GM12878 (cell line): ENCODE measurements at regions not wholly inside any gene's neighbourhood (a gene's known extent, or its start where the extent isn't known, plus 50 kb on each side); places are given as distances from the start of the nearest gene placed in this dataset.

Experiments
- ATAC-seq: fragments of 200-7000 bp; cut with Tn5 transposase; 3 replicates; pipeline ENCODE4 v1.9.1; 2020; ENCODE audit warnings: mild to moderate bottlenecking, moderate library complexity
- BruUV-seq: library from RNA; stranded (reverse); fragments of 400-500 nt; replicated peaks from 2 replicates; lab custom pipeline; 2021; lab: Mats Ljungman, UMichigan
- CTCF ChIA-PET: fragments of 300-600 bp; sonication (Branson Sonifier 250); formaldehyde crosslinking; extraction: SDS; loops from one replicate; lab custom pipeline; 2021; ENCODE audit warnings: inconsistent platforms; lab: Yijun Ruan, JAX
- POLR2A ChIA-PET: fragments of 350-600 bp; formaldehyde crosslinking; extraction: SDS; loops from one replicate; lab custom pipeline; 2021; ENCODE audit warnings: inconsistent platforms; lab: Charles Lee
- RAD21 ChIA-PET: fragments of 300-600 bp; sonication (Branson Sonifier 250); formaldehyde crosslinking; loops from one replicate; lab custom pipeline; 2023; ENCODE audit warnings: antibody characterized with exemption; ENCODE audit not compliant: unreplicated experiment; lab: Charles Lee
- SMC1A ChIA-PET: fragments of 300-600 bp; sonication (Branson Sonifier 250); formaldehyde crosslinking; loops from one replicate; lab custom pipeline; 2023; ENCODE audit not compliant: unreplicated experiment, uncharacterized antibody; lab: Charles Lee
- DNase-seq: peaks from one replicate; pipeline ENCODE4 v3.0.0-alpha.2; 2011; ENCODE audit warnings: low read depth, low spot score
- FAIRE-seq: peaks from 3 replicates; lab custom pipeline; 2011; peaks lifted over from hg19 to GRCh38; lab: Jason Lieb, UNC
- H2AFZ ChIP-seq: 2 replicates; pipeline ENCODE4 v1.6.0; 2011; ENCODE audit warnings: low read depth, low read length, control low read depth; ENCODE audit not compliant: control insufficient read depth
- H3K27ac ChIP-seq: 2 replicates; pipeline ENCODE4 v1.5.1; 2011; ENCODE audit warnings: control low read depth; ENCODE audit not compliant: control insufficient read depth, insufficient read depth
- H3K27me3 ChIP-seq, 2 experiments: replicated peaks in 1 of 2; 2 replicates each; pipeline versions ENCODE4 v1.6.0 to v1.6.1; 2011; ENCODE audit warnings: low read length in 1 of 2; ENCODE audit not compliant: control insufficient read depth in 2 of 2, insufficient read depth in 2 of 2
- H3K36me3 ChIP-seq, 2 experiments: 2 replicates each; pipeline ENCODE4 v1.5.1; 2011; ENCODE audit warnings: low read length in 1 of 2; ENCODE audit not compliant: control insufficient read depth in 2 of 2, insufficient read depth in 2 of 2
- H3K4me1 ChIP-seq: 2 replicates; pipeline ENCODE4 v1.6.1; 2011; ENCODE audit warnings: mild to moderate bottlenecking, low read length, moderate library complexity, mixed read lengths; ENCODE audit not compliant: control insufficient read depth, insufficient read depth
- H3K4me2 ChIP-seq: 2 replicates; pipeline ENCODE4 v1.6.0; 2011; ENCODE audit warnings: control low read depth; ENCODE audit not compliant: control insufficient read depth, insufficient read depth
- H3K4me3 ChIP-seq: fragments of 200-600 bp; sonication (generic); 2 replicates; pipeline ENCODE4 v1.5.1; 2016
- H3K79me2 ChIP-seq: 2 replicates; pipeline ENCODE4 v1.6.0; 2011; ENCODE audit warnings: low read length; ENCODE audit not compliant: control insufficient read depth, insufficient read depth
- H3K9ac ChIP-seq: 2 replicates; pipeline ENCODE4 v1.8.0; 2011; ENCODE audit warnings: low read length, control low read depth, mixed read lengths; ENCODE audit not compliant: control insufficient read depth, insufficient read depth
- H3K9me3 ChIP-seq: replicated peaks from 3 replicates; pipeline ENCODE4 v1.5.1; 2011; ENCODE audit warnings: mild to moderate bottlenecking, low read length; ENCODE audit not compliant: control insufficient read depth, insufficient read depth
- H4K20me1 ChIP-seq: 2 replicates; pipeline ENCODE4 v1.6.0; 2011; ENCODE audit not compliant: control insufficient read depth, insufficient read depth
- BCL3 ChIP-seq: IDR thresholded peaks from 2 replicates; pipeline ENCODE4 v1.6.1; 2011; ENCODE audit warnings: borderline replicate concordance, low read depth, mild to moderate bottlenecking, moderate library complexity, low read length; ENCODE audit not compliant: insufficient read depth, poor library complexity, severe bottlenecking
- CEBPB ChIP-seq, 2 experiments: fragments of 150-350 bp in 1 of 2; IDR thresholded peaks; 2 replicates each; pipeline ENCODE4 v1.6.1; 2012 to 2014; ENCODE audit warnings: low read depth in 2 of 2, low read length in 2 of 2, borderline replicate concordance in 1 of 2, inconsistent platforms in 1 of 2
- CHD2 ChIP-seq: IDR thresholded peaks from 2 replicates; pipeline ENCODE4 v1.6.1; 2011; ENCODE audit warnings: low read depth, low read length, improper control_type of control experiment, borderline replicate concordance
- DPF2 ChIP-seq: fragments of 450-650 bp; IDR thresholded peaks from 2 replicates; pipeline ENCODE4 v1.6.1; 2017; ENCODE audit warnings: mild to moderate bottlenecking
- E2F8 ChIP-seq: fragments of 450-650 bp; IDR thresholded peaks from 2 replicates; pipeline ENCODE4 v1.6.1; 2018; ENCODE audit warnings: mild to moderate bottlenecking, low read depth, moderate library complexity; ENCODE audit not compliant: partially characterized antibody
- ETV6 ChIP-seq, 2 experiments: fragments of 450-650 bp in 1 of 2; IDR thresholded peaks in 1 of 2; conservative IDR thresholded peaks in 1 of 2; 2 replicates each; pipeline ENCODE4 v1.6.1; 2014; ENCODE audit warnings: antibody characterized with exemption in 1 of 2, borderline replicate concordance in 1 of 2, low read depth in 1 of 2, mild to moderate bottlenecking in 1 of 2, moderate library complexity in 1 of 2
- GABPA ChIP-seq: IDR thresholded peaks from 2 replicates; pipeline ENCODE4 v1.6.1; 2014; ENCODE audit warnings: antibody characterized with exemption, low read depth, mild to moderate bottlenecking, inconsistent platforms
- HDAC6 ChIP-seq: fragments of 200-600 bp; sonication (generic); IDR thresholded peaks from one replicate; pipeline ENCODE4 v1.8.0; 2017; ENCODE audit warnings: antibody characterized with exemption; ENCODE audit not compliant: unreplicated experiment
- NR2C2 ChIP-seq: IDR thresholded peaks from 2 replicates; pipeline ENCODE4 v1.6.1; 2011; ENCODE audit warnings: borderline replicate concordance, low read depth; ENCODE audit not compliant: control insufficient read depth, insufficient read length
- NR2F1 ChIP-seq: fragments of 450-650 bp; conservative IDR thresholded peaks from 2 replicates; pipeline ENCODE4 v1.6.1; 2017; ENCODE audit warnings: mild to moderate bottlenecking
- PKNOX1 ChIP-seq: fragments of 450-650 bp; IDR thresholded peaks from 2 replicates; pipeline ENCODE4 v1.6.1; 2016; ENCODE audit warnings: mild to moderate bottlenecking
- POLR2A ChIP-seq: IDR thresholded peaks from 2 replicates; pipeline ENCODE4 v1.6.1; 2011; ENCODE audit warnings: low read depth, mild to moderate bottlenecking, low read length
- POLR2AphosphoS2 ChIP-seq: IDR thresholded peaks from 2 replicates; pipeline ENCODE4 v1.6.1; 2011; ENCODE audit warnings: low read depth, mild to moderate bottlenecking, low read length, improper control_type of control experiment, moderate library complexity
- SIX5 ChIP-seq: IDR thresholded peaks from 2 replicates; pipeline ENCODE4 v1.6.1; 2011; ENCODE audit warnings: mild to moderate bottlenecking, low read depth, low read length, moderate library complexity; ENCODE audit not compliant: severe bottlenecking
- SMAD5 ChIP-seq: IDR thresholded peaks from 2 replicates; pipeline ENCODE4 v1.6.1; 2016; ENCODE audit warnings: antibody characterized with exemption, low read depth
- USF2 ChIP-seq: IDR thresholded peaks from 2 replicates; pipeline ENCODE4 v1.6.1; 2011; ENCODE audit warnings: low read depth, low read length, improper control_type of control experiment, borderline replicate concordance
- ZNF217 ChIP-seq: fragments of 450-650 bp; IDR thresholded peaks from 2 replicates; pipeline ENCODE4 v1.6.1; 2017; ENCODE audit warnings: antibody characterized with exemption, mild to moderate bottlenecking
- WGBS: methylation state at CpG from one replicate; pipeline ENCODE4 v1.1.6; 2016; ENCODE audit warnings: low lambda C conversion rate; ENCODE audit not compliant: insufficient replicate concordance, insufficient coverage; ENCODE audit errors: missing lambda C conversion rate; 5-methylcytosine and 5-hydroxymethylcytosine counted together
- in situ Hi-C: fragments of 300-500 bp; cut with MboI; formaldehyde crosslinking; loops from 9 replicates; pipeline ENCODE4 v1.14.3; 2018; ENCODE audit warnings: mixed read lengths
- intact Hi-C: fragments of 100-400 bp; cut with micrococcal nuclease; formaldehyde crosslinking; loops from one replicate; pipeline ENCODE4 v1.14.2; 2022; ENCODE audit not compliant: unreplicated experiment

- H4K20me1 ChIP-seq, result no peaks in the 10 kb centered on the region
- no peaks in the 10 kb centered on the region for H3K79me2 ChIP-seq
- DNase-seq, result no peak
- H3K36me3 ChIP-seq, result no peaks in the 10 kb centered on the region
- no peak for FAIRE-seq
- no peak overlapping the region for H3K4me2 ChIP-seq
- ChIA-PET CTCF (no interaction called here), SMC1A (no interaction called here), RAD21 (no interaction called here), POLR2A (no interaction called here)
- no peaks in the 10 kb centered on the region for H3K9me3 ChIP-seq
- no peak overlapping the region for H3K27ac ChIP-seq
- in situ Hi-C loops (no loop called here), intact Hi-C loops (no loop called here)
- H3K4me1 ChIP-seq, result no peaks in the 10 kb centered on the region
- no peak overlapping the region for H3K9ac ChIP-seq
- 42% methylated on average over 13 of the region's 13 CpGs for WGBS
- no peaks in the 10 kb centered on the region; a peak in 1 of 4 replicates for H3K27me3 ChIP-seq
- no TSS peak for BruUV-seq
- ATAC-seq, result no peak
- no peak overlapping the region for H3K4me3 ChIP-seq
- H2AFZ ChIP-seq, result no peak overlapping the region
- no peak for TF ChIP-seq POLR2AphosphoS2
- no peak for TF ChIP-seq POLR2A
- no peak for TF ChIP-seq GABPA
- no peak for TF ChIP-seq E2F8
- TF ChIP-seq SMAD5, result no peak
- TF ChIP-seq HDAC6, result no peak
- no peak for TF ChIP-seq NR2C2
- no peak for TF ChIP-seq CHD2
- TF ChIP-seq BCL3, result no peak
- TF ChIP-seq ETV6 (conservative IDR thresholded peaks at IDR 0.05 in 1 of 2, IDR thresholded peaks at IDR 0.05 in 1 of 2; ENCODE audit: borderline replicate concordance in 1 of 2, low read depth in 1 of 2), result no peak
- TF ChIP-seq CEBPB (IDR thresholded peaks at IDR 0.05; ENCODE audit: borderline replicate concordance in 1 of 2, low read depth in 2 of 2, low read length in 2 of 2), result no peak
- no peak for TF ChIP-seq DPF2
- no peak for TF ChIP-seq ZNF217
- TF ChIP-seq NR2F1, result no peak
- no peak for TF ChIP-seq PKNOX1
- TF ChIP-seq USF2, result no peak
- TF ChIP-seq SIX5, result no peak
Observed at GRCh38 chr18:75679331-75679730, 251.8 kb upstream of the SMIM21 start.
